HEK293 (cell line): ENCODE measurements at regions not wholly inside any gene's neighbourhood (a gene's known extent, or its start where the extent isn't known, plus 50 kb on each side); places are given as distances from the start of the nearest gene placed in this dataset.

ENCODE experiments used
- CTCF ChIA-PET: fragments of 350-600 bp; formaldehyde crosslinking; extraction: SDS; loops from one replicate; lab custom pipeline; 2021; ENCODE audit warnings: antibody characterized with exemption; lab: Yijun Ruan, JAX
- POLR2A ChIA-PET: fragments of 300-600 bp; formaldehyde crosslinking; extraction: SDS; loops from one replicate; lab custom pipeline; 2020; ENCODE audit warnings: antibody characterized with exemption, inconsistent platforms; lab: Yijun Ruan, JAX
- H3K27ac ChIP-seq: fragments of 200-500 bp; sonication (Bioruptor generic); 2 replicates; pipeline ENCODE4 v1.5.1; 2014; ENCODE audit warnings: low read depth, low read length, control low read depth, inconsistent platforms; ENCODE audit errors: extremely low read depth
- H3K36me3 ChIP-seq, 2 experiments: fragments of 200-500 bp in 1 of 2; sonication (Bioruptor generic) in 1 of 2; 1 replicate in 1 of 2; 2 replicates in 1 of 2; pipeline ENCODE4 v1.5.1; 2014 to 2017; ENCODE audit warnings: inconsistent platforms in 2 of 2, low read length in 2 of 2; ENCODE audit not compliant: control insufficient read depth in 2 of 2, insufficient read depth in 1 of 2
- H3K4me1 ChIP-seq: fragments of 200-500 bp; sonication (Bioruptor generic); 2 replicates; pipeline ENCODE4 v1.5.1; 2014; ENCODE audit warnings: mild to moderate bottlenecking, low read length, inconsistent platforms; ENCODE audit not compliant: control insufficient read depth, insufficient read depth
- H3K4me3 ChIP-seq: 2 replicates; pipeline ENCODE4 v1.5.1; 2011; ENCODE audit warnings: low read depth, mild to moderate bottlenecking, control low read depth, low read length, moderate library complexity
- H3K9me3 ChIP-seq: fragments of 200-500 bp; sonication (Bioruptor generic); 2 replicates; pipeline ENCODE4 v1.5.1; 2014; ENCODE audit warnings: low read depth, low read length, inconsistent platforms; ENCODE audit not compliant: control insufficient read depth, insufficient read depth
- KLF10 ChIP-seq: fragments of 450-650 bp; IDR thresholded peaks from 2 replicates; pipeline ENCODE4 v1.5.1; 2018; ENCODE audit warnings: missing biosample characterization, mild to moderate bottlenecking, missing genetic modification characterization
- MZF1 ChIP-seq: fragments of 450-650 bp; formaldehyde crosslinking; IDR thresholded peaks from 2 replicates; pipeline ENCODE4 v1.5.1; 2017; ENCODE audit warnings: missing biosample characterization, missing genetic modification characterization, borderline replicate concordance
- ZBTB7A ChIP-seq: fragments of 450-650 bp; formaldehyde crosslinking; IDR thresholded peaks from 2 replicates; pipeline ENCODE4 v1.5.1; 2016; ENCODE audit warnings: low read depth, missing biosample characterization, missing genetic modification characterization
- ZFP41 ChIP-seq: fragments of 450-650 bp; formaldehyde crosslinking; IDR thresholded peaks from 2 replicates; pipeline ENCODE4 v1.5.1; 2016; ENCODE audit warnings: missing biosample characterization, missing genetic modification characterization, borderline replicate concordance
- ZNF19 ChIP-seq: fragments of 450-650 bp; formaldehyde crosslinking; IDR thresholded peaks from 2 replicates; pipeline ENCODE4; 2016; ENCODE audit warnings: missing biosample characterization, missing genetic modification characterization, low read depth
- ZNF324 ChIP-seq: fragments of 450-650 bp; formaldehyde crosslinking; IDR thresholded peaks from 2 replicates; pipeline ENCODE4 v1.5.1; 2016; ENCODE audit warnings: missing biosample characterization, missing genetic modification characterization
- ZNF501 ChIP-seq: fragments of 450-650 bp; formaldehyde crosslinking; IDR thresholded peaks from 2 replicates; pipeline ENCODE4 v1.5.1; 2016; ENCODE audit warnings: missing biosample characterization, missing genetic modification characterization
- ZNF596 ChIP-seq: fragments of 450-650 bp; IDR thresholded peaks from 2 replicates; pipeline ENCODE4 v1.5.0; 2018; ENCODE audit warnings: missing biosample characterization, mild to moderate bottlenecking, missing genetic modification characterization, moderate library complexity
- ZNF623 ChIP-seq: fragments of 450-650 bp; formaldehyde crosslinking; IDR thresholded peaks from 2 replicates; pipeline ENCODE4 v1.5.1; 2016; ENCODE audit warnings: missing biosample characterization, missing genetic modification characterization
- ZNF701 ChIP-seq: fragments of 450-650 bp; formaldehyde crosslinking; IDR thresholded peaks from 2 replicates; pipeline ENCODE4 v1.5.1; 2016; ENCODE audit warnings: missing biosample characterization, missing genetic modification characterization
- ZNF792 ChIP-seq: fragments of 450-650 bp; formaldehyde crosslinking; IDR thresholded peaks from 2 replicates; pipeline ENCODE4 v1.5.1; 2016; ENCODE audit warnings: missing biosample characterization, missing genetic modification characterization
- TF ChIP-seq, protein P1 (sequence below): fragments of 450-650 bp; formaldehyde crosslinking; IDR thresholded peaks from 2 replicates; pipeline ENCODE4; 2016; ENCODE audit warnings: missing biosample characterization, missing genetic modification characterization
- TF ChIP-seq, protein P2 (sequence below): fragments of 450-650 bp; formaldehyde crosslinking; IDR thresholded peaks from 2 replicates; pipeline ENCODE4 v1.5.1; 2016; ENCODE audit warnings: missing biosample characterization, missing genetic modification characterization
- TF ChIP-seq, protein P3 (sequence below): fragments of 450-650 bp; formaldehyde crosslinking; IDR thresholded peaks from 2 replicates; pipeline ENCODE4 v1.5.1; 2016; ENCODE audit warnings: missing biosample characterization, missing genetic modification characterization
- TF ChIP-seq, protein P4 (sequence below): fragments of 450-650 bp; formaldehyde crosslinking; IDR thresholded peaks from 2 replicates; pipeline ENCODE4 v1.5.1; 2016; ENCODE audit warnings: missing biosample characterization, missing genetic modification characterization
- TF ChIP-seq, protein P5 (sequence below): fragments of 450-650 bp; formaldehyde crosslinking; IDR thresholded peaks from 2 replicates; pipeline ENCODE4 v1.5.1; 2017; ENCODE audit warnings: missing biosample characterization, mild to moderate bottlenecking, missing genetic modification characterization, moderate library complexity
- TF ChIP-seq, protein P6 (sequence below): fragments of 450-650 bp; formaldehyde crosslinking; IDR thresholded peaks from 2 replicates; pipeline ENCODE4 v1.5.1; 2016; ENCODE audit warnings: missing biosample characterization, missing genetic modification characterization

DNA sequence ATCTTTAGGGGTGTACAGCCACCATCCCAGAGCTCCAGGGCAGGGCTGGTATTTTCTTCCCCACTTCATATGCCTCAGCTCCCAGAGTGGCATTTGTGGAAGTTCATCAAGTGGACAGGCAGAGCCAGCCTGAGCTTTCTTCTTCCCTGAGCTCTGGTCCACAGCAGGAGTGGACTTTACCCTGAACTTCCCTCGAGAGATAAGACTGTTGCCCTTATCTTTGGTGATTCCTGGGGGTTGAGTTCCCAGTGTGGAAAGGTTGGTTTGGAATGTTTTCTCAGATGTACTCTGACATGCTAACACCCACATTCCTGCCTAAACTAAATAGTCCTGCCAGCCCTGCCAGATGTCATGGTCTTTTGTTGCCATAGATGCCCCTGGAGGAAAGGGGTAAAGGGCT lies 62.0 kb upstream of the LGALSL start:
- H3K4me3 ChIP-seq, result no peak overlapping the region
- H3K9me3 ChIP-seq, result no peaks in the 10 kb centered on the region
- H3K36me3 ChIP-seq, result no peaks in the 10 kb centered on the region
- no peak for TF ChIP-seq ZBTB7A (tag by site-specific recombination)
- TF ChIP-seq ZNF623 (tag by site-specific recombination), result no peak
- TF ChIP-seq ZNF501, result no peak
- no peak for TF ChIP-seq ZNF324 (tag by site-specific recombination)
- TF ChIP-seq MZF1 (tag by site-specific recombination), result no peak
- TF ChIP-seq ZNF596 (tag by site-specific recombination), result no peak
- no peak for TF ChIP-seq ZNF701 (tag by site-specific recombination)
- TF ChIP-seq, protein P1, sequence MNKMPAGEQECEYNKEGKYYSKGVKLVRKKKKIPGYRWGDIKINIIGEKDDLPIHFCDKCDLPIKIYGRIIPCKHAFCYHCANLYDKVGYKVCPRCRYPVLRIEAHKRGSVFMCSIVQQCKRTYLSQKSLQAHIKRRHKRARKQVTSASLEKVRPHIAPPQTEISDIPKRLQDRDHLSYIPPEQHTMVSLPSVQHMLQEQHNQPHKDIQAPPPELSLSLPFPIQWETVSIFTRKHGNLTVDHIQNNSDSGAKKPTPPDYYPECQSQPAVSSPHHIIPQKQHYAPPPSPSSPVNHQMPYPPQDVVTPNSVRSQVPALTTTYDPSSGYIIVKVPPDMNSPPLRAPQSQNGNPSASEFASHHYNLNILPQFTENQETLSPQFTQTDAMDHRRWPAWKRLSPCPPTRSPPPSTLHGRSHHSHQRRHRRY (tag by site-specific recombination), result no peak
- TF ChIP-seq, protein P2, sequence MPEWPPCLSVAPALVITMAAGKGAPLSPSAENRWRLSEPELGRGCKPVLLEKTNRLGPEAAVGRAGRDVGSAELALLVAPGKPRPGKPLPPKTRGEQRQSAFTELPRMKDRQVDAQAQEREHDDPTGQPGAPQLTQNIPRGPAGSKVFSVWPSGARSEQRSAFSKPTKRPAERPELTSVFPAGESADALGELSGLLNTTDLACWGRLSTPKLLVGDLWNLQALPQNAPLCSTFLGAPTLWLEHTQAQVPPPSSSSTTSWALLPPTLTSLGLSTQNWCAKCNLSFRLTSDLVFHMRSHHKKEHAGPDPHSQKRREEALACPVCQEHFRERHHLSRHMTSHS, result no peak
- no peak for TF ChIP-seq ZNF792
- TF ChIP-seq ZFP41 (tag by site-specific recombination), result no peak
- no peak for TF ChIP-seq ZNF19 (tag by site-specific recombination)
- TF ChIP-seq, protein P3, sequence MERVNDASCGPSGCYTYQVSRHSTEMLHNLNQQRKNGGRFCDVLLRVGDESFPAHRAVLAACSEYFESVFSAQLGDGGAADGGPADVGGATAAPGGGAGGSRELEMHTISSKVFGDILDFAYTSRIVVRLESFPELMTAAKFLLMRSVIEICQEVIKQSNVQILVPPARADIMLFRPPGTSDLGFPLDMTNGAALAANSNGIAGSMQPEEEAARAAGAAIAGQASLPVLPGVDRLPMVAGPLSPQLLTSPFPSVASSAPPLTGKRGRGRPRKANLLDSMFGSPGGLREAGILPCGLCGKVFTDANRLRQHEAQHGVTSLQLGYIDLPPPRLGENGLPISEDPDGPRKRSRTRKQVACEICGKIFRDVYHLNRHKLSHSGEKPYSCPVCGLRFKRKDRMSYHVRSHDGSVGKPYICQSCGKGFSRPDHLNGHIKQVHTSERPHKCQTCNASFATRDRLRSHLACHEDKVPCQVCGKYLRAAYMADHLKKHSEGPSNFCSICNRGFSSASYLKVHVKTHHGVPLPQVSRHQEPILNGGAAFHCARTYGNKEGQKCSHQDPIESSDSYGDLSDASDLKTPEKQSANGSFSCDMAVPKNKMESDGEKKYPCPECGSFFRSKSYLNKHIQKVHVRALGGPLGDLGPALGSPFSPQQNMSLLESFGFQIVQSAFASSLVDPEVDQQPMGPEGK (tag by site-specific recombination), result no peak
- TF ChIP-seq, protein P4, sequence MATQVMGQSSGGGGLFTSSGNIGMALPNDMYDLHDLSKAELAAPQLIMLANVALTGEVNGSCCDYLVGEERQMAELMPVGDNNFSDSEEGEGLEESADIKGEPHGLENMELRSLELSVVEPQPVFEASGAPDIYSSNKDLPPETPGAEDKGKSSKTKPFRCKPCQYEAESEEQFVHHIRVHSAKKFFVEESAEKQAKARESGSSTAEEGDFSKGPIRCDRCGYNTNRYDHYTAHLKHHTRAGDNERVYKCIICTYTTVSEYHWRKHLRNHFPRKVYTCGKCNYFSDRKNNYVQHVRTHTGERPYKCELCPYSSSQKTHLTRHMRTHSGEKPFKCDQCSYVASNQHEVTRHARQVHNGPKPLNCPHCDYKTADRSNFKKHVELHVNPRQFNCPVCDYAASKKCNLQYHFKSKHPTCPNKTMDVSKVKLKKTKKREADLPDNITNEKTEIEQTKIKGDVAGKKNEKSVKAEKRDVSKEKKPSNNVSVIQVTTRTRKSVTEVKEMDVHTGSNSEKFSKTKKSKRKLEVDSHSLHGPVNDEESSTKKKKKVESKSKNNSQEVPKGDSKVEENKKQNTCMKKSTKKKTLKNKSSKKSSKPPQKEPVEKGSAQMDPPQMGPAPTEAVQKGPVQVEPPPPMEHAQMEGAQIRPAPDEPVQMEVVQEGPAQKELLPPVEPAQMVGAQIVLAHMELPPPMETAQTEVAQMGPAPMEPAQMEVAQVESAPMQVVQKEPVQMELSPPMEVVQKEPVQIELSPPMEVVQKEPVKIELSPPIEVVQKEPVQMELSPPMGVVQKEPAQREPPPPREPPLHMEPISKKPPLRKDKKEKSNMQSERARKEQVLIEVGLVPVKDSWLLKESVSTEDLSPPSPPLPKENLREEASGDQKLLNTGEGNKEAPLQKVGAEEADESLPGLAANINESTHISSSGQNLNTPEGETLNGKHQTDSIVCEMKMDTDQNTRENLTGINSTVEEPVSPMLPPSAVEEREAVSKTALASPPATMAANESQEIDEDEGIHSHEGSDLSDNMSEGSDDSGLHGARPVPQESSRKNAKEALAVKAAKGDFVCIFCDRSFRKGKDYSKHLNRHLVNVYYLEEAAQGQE (tag by site-specific recombination), result no peak
- TF ChIP-seq, protein P5, sequence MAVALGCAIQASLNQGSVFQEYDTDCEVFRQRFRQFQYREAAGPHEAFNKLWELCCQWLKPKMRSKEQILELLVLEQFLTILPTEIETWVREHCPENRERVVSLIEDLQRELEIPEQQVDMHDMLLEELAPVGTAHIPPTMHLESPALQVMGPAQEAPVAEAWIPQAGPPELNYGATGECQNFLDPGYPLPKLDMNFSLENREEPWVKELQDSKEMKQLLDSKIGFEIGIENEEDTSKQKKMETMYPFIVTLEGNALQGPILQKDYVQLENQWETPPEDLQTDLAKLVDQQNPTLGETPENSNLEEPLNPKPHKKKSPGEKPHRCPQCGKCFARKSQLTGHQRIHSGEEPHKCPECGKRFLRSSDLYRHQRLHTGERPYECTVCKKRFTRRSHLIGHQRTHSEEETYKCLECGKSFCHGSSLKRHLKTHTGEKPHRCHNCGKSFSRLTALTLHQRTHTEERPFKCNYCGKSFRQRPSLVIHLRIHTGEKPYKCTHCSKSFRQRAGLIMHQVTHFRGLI (tag by site-specific recombination), result no peak
- TF ChIP-seq KLF10 (tag by site-specific recombination), result no peak
- TF ChIP-seq, protein P6, sequence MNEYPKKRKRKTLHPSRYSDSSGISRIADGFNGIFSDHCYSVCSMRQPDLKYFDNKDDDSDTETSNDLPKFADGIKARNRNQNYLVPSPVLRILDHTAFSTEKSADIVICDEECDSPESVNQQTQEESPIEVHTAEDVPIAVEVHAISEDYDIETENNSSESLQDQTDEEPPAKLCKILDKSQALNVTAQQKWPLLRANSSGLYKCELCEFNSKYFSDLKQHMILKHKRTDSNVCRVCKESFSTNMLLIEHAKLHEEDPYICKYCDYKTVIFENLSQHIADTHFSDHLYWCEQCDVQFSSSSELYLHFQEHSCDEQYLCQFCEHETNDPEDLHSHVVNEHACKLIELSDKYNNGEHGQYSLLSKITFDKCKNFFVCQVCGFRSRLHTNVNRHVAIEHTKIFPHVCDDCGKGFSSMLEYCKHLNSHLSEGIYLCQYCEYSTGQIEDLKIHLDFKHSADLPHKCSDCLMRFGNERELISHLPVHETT (tag by site-specific recombination), result no peak
- no peak overlapping the region for H3K27ac ChIP-seq
- ChIA-PET POLR2A (interaction anchor here (0.9 kb wide), 1 partner anchor 262 kb away, joined by 3 read pairs; the partner anchor contains the start of gene SERTAD2), CTCF (interaction anchor here (0.9 kb wide), 1 partner anchor 61 kb away, joined by 4 read pairs; no protein-coding TSS in a partner anchor)
- H3K4me1 ChIP-seq, result no peaks in the 10 kb centered on the region
